ENCODE measurements at regions not wholly inside any gene's neighbourhood (a gene's known extent, or its start where the extent isn't known, plus 50 kb on each side); places are given as distances from the start of the nearest gene placed in this dataset.

DNA sequence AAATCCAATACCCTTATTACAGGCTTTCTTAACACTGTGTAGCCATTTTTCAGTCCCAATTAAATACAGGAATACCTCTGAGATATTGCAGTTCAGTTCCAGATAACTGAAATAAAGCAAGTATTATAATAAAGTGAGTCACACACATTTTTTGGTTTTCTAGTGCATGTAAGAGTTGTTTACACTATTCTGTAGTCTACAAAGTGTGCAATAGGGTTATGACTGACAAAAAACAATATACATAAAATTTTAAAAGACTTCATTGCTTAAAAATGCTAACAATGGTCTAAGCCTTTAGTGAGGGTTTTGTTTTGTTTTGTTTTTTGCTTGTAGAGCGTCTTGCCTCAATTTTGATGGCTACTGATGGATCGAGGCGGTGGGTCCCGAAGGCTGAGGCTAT lies 434.4 kb upstream of the NBEA start:
- H3K9me3 ChIP-seq, result no peaks in the 10 kb centered on the region
- DNase-seq, result no peak
- 84 to 95% methylated on average over 4 of the region's 4 CpGs for whole genome bisulfite sequencing, 2 donors
- intact Hi-C loops (cut with DNase I), result no loop called here
- H3K4me3 ChIP-seq, result no peak overlapping the region
- H3K27me3 ChIP-seq, result no peaks in the 10 kb centered on the region
- no peaks in the 10 kb centered on the region for H3K36me3 ChIP-seq
- TF ChIP-seq POLR2A (IDR thresholded peaks at IDR 0.05) (no peak), CTCF (IDR thresholded peaks at IDR 0.05) (no peak)
- H3K4me1 ChIP-seq, result no peaks in the 10 kb centered on the region
- no peak overlapping the region for H3K27ac ChIP-seq

GRCh38 chr13:34512817-34513216 lies 429.3 kb upstream of the NBEA start:
- no peaks in the 10 kb centered on the region for H3K9me3 ChIP-seq
- DNase-seq, result no peak
- intact Hi-C loops (cut with DNase I), result no loop called here
- 51 to 65% methylated on average over 3 of the region's 3 CpGs for WGBS, 2 donors
- no peaks in the 10 kb centered on the region for H3K27me3 ChIP-seq
- H3K36me3 ChIP-seq, result no peaks in the 10 kb centered on the region
- no peaks in the 10 kb centered on the region for H3K4me1 ChIP-seq
- H3K4me3 ChIP-seq, result no peak overlapping the region
- no peak for TF ChIP-seq POLR2A (IDR thresholded peaks at IDR 0.05)
- TF ChIP-seq CTCF (IDR thresholded peaks at IDR 0.05), result no peak
- H3K27ac ChIP-seq, result no peak overlapping the region

DNA sequence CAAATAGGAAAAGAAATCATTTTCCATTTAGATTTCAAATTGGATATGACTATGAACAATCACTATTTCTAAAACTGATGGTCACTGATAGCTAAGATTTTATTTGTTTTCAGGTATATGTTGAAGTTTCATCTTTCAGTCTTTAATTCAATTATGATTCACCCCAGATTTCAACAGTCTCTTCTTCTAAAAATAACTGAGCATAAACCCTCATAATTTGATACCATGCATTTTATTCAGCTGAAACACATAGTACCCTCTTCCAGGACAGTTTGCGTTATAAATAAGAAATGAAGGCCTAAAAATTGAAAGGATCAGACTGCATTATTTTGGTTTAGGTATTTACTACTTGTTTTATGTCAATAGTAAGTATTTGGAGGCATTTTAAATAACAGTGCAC lies 428.5 kb upstream of the NBEA start:
- WGBS, 2 donors, result 85 to 86% methylated on average over 1 of the region's 1 CpG

DNA sequence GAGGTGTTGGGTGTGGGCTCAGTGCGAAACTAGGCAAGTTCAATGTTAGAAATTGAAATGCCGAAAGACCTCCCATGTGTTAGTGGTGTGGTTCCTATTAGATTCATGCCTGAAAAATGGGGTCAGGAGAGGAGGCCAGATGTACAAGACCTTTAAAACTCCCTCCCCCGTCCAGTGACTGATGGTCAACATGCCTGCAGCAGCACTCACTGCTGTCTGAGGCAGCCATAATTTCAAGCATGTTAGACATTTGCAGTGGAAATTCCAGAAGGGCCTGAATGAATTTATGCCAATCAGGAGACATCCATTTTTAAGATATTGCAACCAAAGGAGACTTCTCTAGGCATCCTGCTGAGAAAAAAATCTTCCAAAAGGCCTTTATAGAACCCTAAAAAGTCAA lies 426.9 kb upstream of the NBEA start:
- Histone ChIP-seq H3K36me3 (no peaks in the 10 kb centered on the region), H3K4me3 (no peak overlapping the region), H3K27ac (no peak overlapping the region), H3K9me3 (no peaks in the 10 kb centered on the region), H3K27me3 (no peaks in the 10 kb centered on the region), H3K4me1 (no peaks in the 10 kb centered on the region)
- intact Hi-C loops (cut with DNase I), result no loop called here
- no peak for DNase-seq
- 83 to 89% methylated on average over 3 of the region's 3 CpGs for WGBS, 2 donors
- no peak for TF ChIP-seq CTCF (IDR thresholded peaks at IDR 0.05)
- no peak for TF ChIP-seq POLR2A (IDR thresholded peaks at IDR 0.05)

More for the DNA sequence above, 428.5 kb upstream of the NBEA start:
- Histone ChIP-seq H3K27ac (no peak overlapping the region), H3K27me3 (no peaks in the 10 kb centered on the region), H3K9me3 (no peaks in the 10 kb centered on the region), H3K4me3 (no peak overlapping the region), H3K36me3 (no peaks in the 10 kb centered on the region), H3K4me1 (no peaks in the 10 kb centered on the region)
- intact Hi-C loops (cut with DNase I), result no loop called here
- TF ChIP-seq CTCF (IDR thresholded peaks at IDR 0.05) (no peak), POLR2A (IDR thresholded peaks at IDR 0.05) (no peak)
- no peak for DNase-seq

GRCh38 chr13:34521171-34521570 lies 420.9 kb upstream of the NBEA start:
- Histone ChIP-seq H3K27me3 (no peaks in the 10 kb centered on the region), H3K4me3 (no peak overlapping the region), H3K27ac (no peak overlapping the region), H3K36me3 (no peaks in the 10 kb centered on the region), H3K9me3 (no peaks in the 10 kb centered on the region), H3K4me1 (no peaks in the 10 kb centered on the region)
- WGBS, 2 donors, result 76 to 84% methylated on average over 5 of the region's 5 CpGs
- no peak for TF ChIP-seq POLR2A (IDR thresholded peaks at IDR 0.05)
- no peak for TF ChIP-seq CTCF (IDR thresholded peaks at IDR 0.05)
- no peak for DNase-seq
- intact Hi-C loops (cut with DNase I), result no loop called here

Measured in esophagus squamous epithelium (tissue), 5 donors.